ENCODE measurements at regions not wholly inside any gene's neighbourhood (a gene's known extent, or its start where the extent isn't known, plus 50 kb on each side); places are given as distances from the start of the nearest gene placed in this dataset.

- TF ChIP-seq BACH1 (IDR thresholded peaks at IDR 0.05; ENCODE audit: low read length), result no peak
- no peak for TF ChIP-seq KDM1A (IDR thresholded peaks at IDR 0.05; ENCODE audit: borderline replicate concordance, low read length)
Observed at GRCh38 chr9:7341571-7341970, 458.0 kb downstream of the DMAC1 start (continued).

All from H1 (cell line).